ENCODE measurements at regions not wholly inside any gene's neighbourhood (a gene's known extent, or its start where the extent isn't known, plus 50 kb on each side); places are given as distances from the start of the nearest gene placed in this dataset.
A peak's percentile ranks its signal among the peaks of the same experiment; 100 is the strongest.

DNA sequence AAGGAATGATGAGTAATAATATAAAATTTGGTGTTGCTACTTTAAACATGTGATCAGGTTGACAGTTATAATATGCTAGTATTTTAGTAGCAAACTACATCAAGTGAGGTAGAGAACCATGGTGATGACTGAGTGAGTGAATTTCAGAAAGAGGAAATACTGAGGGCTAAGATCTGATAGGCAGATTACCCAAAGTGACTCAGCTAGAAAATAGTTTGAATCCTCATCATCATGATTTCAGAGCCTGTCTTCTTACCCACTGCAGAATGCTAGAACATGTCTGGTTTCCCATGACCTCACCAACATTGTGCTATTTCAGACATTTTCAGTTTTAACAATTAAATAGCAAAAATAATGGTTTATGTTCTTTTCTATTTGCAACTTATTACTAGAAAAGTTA, 602.1 kb downstream of the TAF11L14 start:
- DNase-seq = peak; percentile 18
- TF ChIP-seq, protein P1, sequence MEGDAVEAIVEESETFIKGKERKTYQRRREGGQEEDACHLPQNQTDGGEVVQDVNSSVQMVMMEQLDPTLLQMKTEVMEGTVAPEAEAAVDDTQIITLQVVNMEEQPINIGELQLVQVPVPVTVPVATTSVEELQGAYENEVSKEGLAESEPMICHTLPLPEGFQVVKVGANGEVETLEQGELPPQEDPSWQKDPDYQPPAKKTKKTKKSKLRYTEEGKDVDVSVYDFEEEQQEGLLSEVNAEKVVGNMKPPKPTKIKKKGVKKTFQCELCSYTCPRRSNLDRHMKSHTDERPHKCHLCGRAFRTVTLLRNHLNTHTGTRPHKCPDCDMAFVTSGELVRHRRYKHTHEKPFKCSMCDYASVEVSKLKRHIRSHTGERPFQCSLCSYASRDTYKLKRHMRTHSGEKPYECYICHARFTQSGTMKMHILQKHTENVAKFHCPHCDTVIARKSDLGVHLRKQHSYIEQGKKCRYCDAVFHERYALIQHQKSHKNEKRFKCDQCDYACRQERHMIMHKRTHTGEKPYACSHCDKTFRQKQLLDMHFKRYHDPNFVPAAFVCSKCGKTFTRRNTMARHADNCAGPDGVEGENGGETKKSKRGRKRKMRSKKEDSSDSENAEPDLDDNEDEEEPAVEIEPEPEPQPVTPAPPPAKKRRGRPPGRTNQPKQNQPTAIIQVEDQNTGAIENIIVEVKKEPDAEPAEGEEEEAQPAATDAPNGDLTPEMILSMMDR (IDR thresholded peaks at IDR 0.05; ENCODE audit: low read depth, low read length, missing control alignments) = no peak
- Histone ChIP-seq H3K27ac (no peak overlapping the region), H3K4me3 (ENCODE audit: low read depth, low read length) (no peak overlapping the region), H3K27me3 (replicated peaks) (no peaks in the 10 kb centered on the region), H3K36me3 (replicated peaks) (no peaks in the 10 kb centered on the region)
- in situ Hi-C loops (cut with HindIII; ENCODE audit: low pct_ligation_motif_present, low sequenced_read_pairs) = no loop called here

DNA sequence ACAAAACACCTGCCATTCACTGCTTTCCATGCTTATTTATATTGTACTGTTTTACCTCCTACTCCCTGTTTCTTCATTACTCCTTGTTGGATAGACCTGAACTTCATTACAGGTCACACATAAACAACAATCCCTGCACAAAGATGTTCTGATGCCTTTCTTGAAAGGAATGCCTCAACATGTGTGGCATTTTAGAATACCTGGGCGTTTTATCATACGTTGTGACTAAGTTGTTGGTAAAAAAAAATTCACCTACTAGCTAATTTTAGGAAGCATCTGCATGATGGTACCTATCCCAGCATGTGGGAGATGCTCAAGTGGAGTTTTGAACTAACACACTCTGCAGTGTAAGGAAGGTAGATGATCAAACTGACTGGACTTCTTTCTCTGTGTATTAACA, 604.1 kb downstream of the TAF11L14 start:
- Histone ChIP-seq H3K27me3 (replicated peaks) (no peaks in the 10 kb centered on the region), H3K4me3 (ENCODE audit: low read depth, low read length) (no peak overlapping the region), H3K36me3 (replicated peaks) (no peaks in the 10 kb centered on the region), H3K27ac (no peak overlapping the region)
- no peak for DNase-seq
- in situ Hi-C loops (cut with HindIII; ENCODE audit: low pct_ligation_motif_present, low sequenced_read_pairs) = no loop called here
- TF ChIP-seq, protein P1 (IDR thresholded peaks at IDR 0.05; ENCODE audit: low read depth, low read length, missing control alignments) = no peak

DNA sequence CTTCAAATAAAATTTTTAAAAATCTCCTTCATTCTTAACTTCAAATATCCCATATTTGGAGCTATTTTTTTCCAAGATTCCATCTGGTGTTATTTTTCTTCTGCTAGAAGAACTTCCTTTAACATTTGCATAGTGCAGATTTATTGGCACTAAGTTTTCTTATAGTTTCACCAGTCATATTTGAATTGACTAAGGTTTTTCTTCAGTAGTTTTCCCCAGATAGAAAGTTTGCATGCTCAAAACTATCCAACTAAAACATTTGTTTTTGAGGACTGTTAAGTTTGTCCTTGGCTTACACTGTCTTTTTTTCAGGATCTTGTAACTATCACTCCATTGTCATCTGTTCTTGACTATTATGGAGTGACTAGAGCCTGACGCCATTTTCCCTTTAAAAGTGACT, 606.7 kb downstream of the TAF11L14 start:
- TF ChIP-seq, protein P1 (IDR thresholded peaks at IDR 0.05; ENCODE audit: low read depth, low read length, missing control alignments) = no peak
- in situ Hi-C loops (cut with HindIII; ENCODE audit: low pct_ligation_motif_present, low sequenced_read_pairs) = no loop called here
- Histone ChIP-seq H3K36me3 (replicated peaks) (no peaks in the 10 kb centered on the region), H3K27me3 (replicated peaks) (no peaks in the 10 kb centered on the region), H3K4me3 (ENCODE audit: low read depth, low read length) (no peak overlapping the region), H3K27ac (no peak overlapping the region)
- DNase-seq = no peak

DNA sequence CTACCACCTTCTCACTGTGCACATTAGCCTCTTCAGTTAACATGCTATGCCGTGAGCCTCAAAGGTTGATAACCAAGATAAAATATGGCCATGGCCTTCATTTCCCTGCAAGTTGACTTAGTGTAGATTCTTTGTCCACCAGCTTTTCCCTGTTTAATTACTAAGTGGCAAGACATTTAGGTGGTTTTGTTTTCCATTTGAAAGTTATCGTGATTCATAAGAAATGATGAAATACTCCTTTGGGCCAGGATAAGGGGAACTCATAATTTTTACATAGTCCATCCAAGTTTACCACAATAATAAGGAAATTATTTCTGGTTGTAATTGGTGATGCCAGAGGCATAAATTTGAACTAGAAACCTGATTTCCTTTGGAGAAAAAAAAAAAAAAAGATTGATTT, 609.6 kb downstream of the TAF11L14 start:
- no peaks in the 10 kb centered on the region for H3K36me3 ChIP-seq (replicated peaks)
- TF ChIP-seq, protein P1 (IDR thresholded peaks at IDR 0.05; ENCODE audit: low read depth, low read length, missing control alignments) = no peak
- in situ Hi-C loops (cut with HindIII; ENCODE audit: low pct_ligation_motif_present, low sequenced_read_pairs) = no loop called here
- no peak overlapping the region for H3K27ac ChIP-seq
- H3K27me3 ChIP-seq (replicated peaks) = no peaks in the 10 kb centered on the region
- H3K4me3 ChIP-seq (ENCODE audit: low read depth, low read length) = no peak overlapping the region
- no peak for DNase-seq

DNA sequence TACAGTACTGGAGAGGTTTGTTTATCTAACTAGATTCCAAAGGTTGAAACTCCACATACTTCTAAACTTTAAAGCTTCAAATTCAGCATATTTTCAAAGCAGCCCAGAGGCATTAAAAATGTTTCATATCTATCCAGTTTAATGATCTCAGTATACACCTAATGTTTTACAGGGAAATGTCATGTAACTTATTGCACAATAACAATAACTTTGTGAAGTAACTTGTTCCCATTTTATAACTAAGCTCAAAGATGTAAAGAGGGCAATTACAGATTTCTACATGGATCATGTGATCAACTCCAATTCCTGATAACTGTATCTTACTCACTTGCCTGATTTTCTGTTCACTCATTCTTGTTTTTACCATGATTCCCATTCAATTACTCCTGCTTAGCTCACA, 610.0 kb downstream of the TAF11L14 start:
- no peaks in the 10 kb centered on the region for H3K27me3 ChIP-seq (replicated peaks)
- DNase-seq = no peak
- H3K27ac ChIP-seq = no peak overlapping the region
- in situ Hi-C loops (cut with HindIII; ENCODE audit: low pct_ligation_motif_present, low sequenced_read_pairs) = no loop called here
- H3K36me3 ChIP-seq (replicated peaks) = no peaks in the 10 kb centered on the region
- TF ChIP-seq, protein P1 (IDR thresholded peaks at IDR 0.05; ENCODE audit: low read depth, low read length, missing control alignments) = no peak
- H3K4me3 ChIP-seq (ENCODE audit: low read depth, low read length) = no peak overlapping the region

DNA sequence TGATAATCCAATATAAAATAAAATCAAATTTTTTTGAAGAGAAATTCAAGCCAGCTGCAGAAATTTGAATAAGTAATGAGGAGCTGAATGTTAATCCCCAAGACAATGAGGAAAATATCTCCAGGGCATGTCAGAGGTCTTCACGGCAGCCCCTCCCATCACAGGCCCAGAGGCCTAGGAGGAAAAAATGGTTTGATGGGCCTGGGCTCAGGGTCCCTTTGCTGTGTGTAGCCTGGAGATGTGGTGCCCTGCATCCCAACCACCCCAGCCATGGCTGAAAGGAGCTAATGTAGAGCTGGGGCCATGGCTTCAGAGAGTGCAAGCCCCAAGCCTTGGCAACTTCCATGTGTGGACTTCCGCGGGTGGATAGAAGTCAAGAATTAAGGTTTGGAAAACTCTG, 618.3 kb downstream of the TAF11L14 start:
- Histone ChIP-seq H3K27ac (no peak overlapping the region), H3K27me3 (replicated peaks) (no peaks in the 10 kb centered on the region), H3K4me3 (ENCODE audit: low read depth, low read length) (no peak overlapping the region), H3K36me3 (replicated peaks) (no peaks in the 10 kb centered on the region)
- no peak for DNase-seq
- in situ Hi-C loops (cut with HindIII; ENCODE audit: low pct_ligation_motif_present, low sequenced_read_pairs) = no loop called here
- TF ChIP-seq, protein P1 (IDR thresholded peaks at IDR 0.05; ENCODE audit: low read depth, low read length, missing control alignments) = no peak
